ENCODE measurements at regions not wholly inside any gene's neighbourhood (a gene's known extent, or its start where the extent isn't known, plus 50 kb on each side); places are given as distances from the start of the nearest gene placed in this dataset.

- TF ChIP-seq ZNF778 (CRISPR knock-in tag; IDR thresholded peaks at IDR 0.05) = no peak
- TF ChIP-seq, protein P1, sequence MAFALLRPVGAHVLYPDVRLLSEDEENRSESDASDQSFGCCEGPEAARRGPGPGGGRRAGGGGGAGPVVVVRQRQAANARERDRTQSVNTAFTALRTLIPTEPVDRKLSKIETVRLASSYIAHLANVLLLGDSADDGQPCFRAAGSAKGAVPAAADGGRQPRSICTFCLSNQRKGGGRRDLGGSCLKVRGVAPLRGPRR (CRISPR knock-in tag; IDR thresholded peaks at IDR 0.05) = no peak
Observed at GRCh38 chr19:30159636-30160035, 212.5 kb upstream of the ZNF536 start (continued).

DNA sequence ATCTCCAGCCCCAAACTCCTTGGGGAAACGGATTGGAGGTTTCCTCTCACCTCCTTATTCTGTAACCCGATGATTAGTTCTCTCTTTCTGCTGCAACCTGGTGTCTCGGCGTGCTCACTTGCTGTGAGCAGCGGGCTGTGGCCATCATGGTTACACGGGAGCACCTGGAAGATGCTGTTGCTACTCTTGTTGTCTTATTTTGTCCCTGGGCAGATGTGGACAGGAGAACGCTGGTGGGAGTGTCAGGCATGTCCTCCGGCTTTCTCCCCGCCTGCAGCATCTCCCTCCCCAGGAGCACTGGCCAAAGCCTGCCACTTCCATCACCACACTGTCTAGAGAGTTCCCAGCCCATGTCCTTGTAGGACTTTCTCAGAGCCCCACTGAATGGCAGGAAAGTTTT, 211.8 kb upstream of the ZNF536 start:
- DNase-seq (ENCODE audit: extremely low read depth in 1 of 4, low spot score in 3 of 4) (no peak), ATAC-seq (no peak), FAIRE-seq (no peak)
- Histone ChIP-seq H4K20me1 (replicated peaks; ENCODE audit: control insufficient read depth, insufficient read depth, low read length) (no peaks in the 10 kb centered on the region), H3K79me2 (ENCODE audit: control insufficient read depth, insufficient read depth, low read length) (no peaks in the 10 kb centered on the region), H3K9me1 (ENCODE audit: control insufficient read depth, insufficient read depth, low read length) (no peaks in the 10 kb centered on the region), H3K9ac (ENCODE audit: insufficient read depth in 1 of 2, low read depth in 2 of 2, low read length in 2 of 2) (no peak overlapping the region), H3K4me2 (ENCODE audit: insufficient read depth, low read length) (no peak overlapping the region), H3K27ac (ENCODE audit: extremely low read depth, low read depth, low read length) (no peak overlapping the region), H3K9me3 (replicated peaks; ENCODE audit: control insufficient read depth, insufficient read depth, low read depth, low read length) (no peaks in the 10 kb centered on the region), H3K27me3 (ENCODE audit: control insufficient read depth in 2 of 2, insufficient read depth in 2 of 2, low read length in 2 of 2) (peaks cover 0 to 16% of the 10 kb centered on the region in 2 experiments; a peak in 2 of 5 replicates), H2AFZ (ENCODE audit: low read depth, low read length) (no peak overlapping the region), H3K4me1 (replicated peaks in 1 of 2; ENCODE audit: control insufficient read depth in 2 of 2, insufficient read depth in 2 of 2, low read length in 2 of 2) (no peaks in the 10 kb centered on the region), H3K4me3 (no peak overlapping the region), H3K36me3 (ENCODE audit: control insufficient read depth, insufficient read depth, low read length) (no peaks in the 10 kb centered on the region)
- POLR2A ChIA-PET = no interaction called here
- in situ Hi-C loops (cut with MboI) = no loop called here
- intact Hi-C loops (cut with micrococcal nuclease) = no loop called here
- CTCF ChIA-PET (ENCODE audit: low intra/inter-chr PET ratio) = no interaction called here
- 0% methylated on average over 9 of the region's 9 CpGs for WGBS (ENCODE audit: insufficient coverage, low coverage, missing lambda C conversion rate)
- BruUV-seq (replicated peaks) = no TSS peak
- no peak for TF ChIP-seq E2F1 (CRISPR knock-in tag; IDR thresholded peaks at IDR 0.05)
- no peak for TF ChIP-seq ZNF717 (CRISPR knock-in tag; IDR thresholded peaks at IDR 0.05)
- TF ChIP-seq ELK3 (CRISPR knock-in tag; IDR thresholded peaks at IDR 0.05) = no peak
- no peak for TF ChIP-seq KAT2B (IDR thresholded peaks at IDR 0.05; ENCODE audit: low read depth, low read length)
- no peak for TF ChIP-seq CSDE1 (IDR thresholded peaks at IDR 0.05)
- no peak for TF ChIP-seq ZNF699 (CRISPR knock-in tag; IDR thresholded peaks at IDR 0.05; ENCODE audit: insufficient replicate concordance)
- no peak for TF ChIP-seq REST (IDR thresholded peaks at IDR 0.05; ENCODE audit: borderline replicate concordance)
- TF ChIP-seq REST (CRISPR knock-in tag; IDR thresholded peaks at IDR 0.05; ENCODE audit: low read depth) = no peak
- no peak for TF ChIP-seq ZNF764 (CRISPR knock-in tag; IDR thresholded peaks at IDR 0.05; ENCODE audit: low read depth)
- no peak for TF ChIP-seq POLR2AphosphoS2 (IDR thresholded peaks at IDR 0.05; ENCODE audit: low read length)

Data from K562 (cell line).